ENCODE measurements at regions not wholly inside any gene's neighbourhood (a gene's known extent, or its start where the extent isn't known, plus 50 kb on each side); places are given as distances from the start of the nearest gene placed in this dataset.
"Not testable (repeated sequence)": the region's sequence is repeated elsewhere in the genome, so short reads cannot be mapped to it uniquely, and the experiment has no call there.

DNA sequence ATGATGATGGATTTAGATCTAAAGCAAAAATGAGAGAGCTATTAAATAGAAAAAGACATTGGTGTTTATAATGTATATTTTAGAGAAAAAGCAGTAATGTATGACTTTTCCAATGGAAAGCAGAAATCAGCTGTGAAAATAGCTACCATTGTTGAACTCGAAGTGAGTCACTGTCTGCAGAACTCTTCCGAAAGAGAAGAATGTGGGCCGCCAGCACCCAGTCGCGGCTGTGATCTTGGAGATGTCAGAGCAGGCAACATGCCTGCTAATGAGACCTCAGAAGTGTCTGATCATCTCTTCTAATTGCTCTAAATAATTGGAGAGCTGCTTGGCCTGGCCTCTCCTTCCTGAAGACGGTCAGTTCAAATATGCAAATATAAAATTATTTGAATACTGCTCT is 333.6 kb upstream of the RUNX1 start:
- DNase-seq: no peak

- DNase-seq: no peak
Observed at GRCh38 chr21:35381743-35382310, 332.7 kb upstream of the RUNX1 start.

- DNase-seq: not testable (repeated sequence)
Observed at GRCh38 chr21:35380304-35380703, 331.2 kb upstream of the RUNX1 start.

DNA sequence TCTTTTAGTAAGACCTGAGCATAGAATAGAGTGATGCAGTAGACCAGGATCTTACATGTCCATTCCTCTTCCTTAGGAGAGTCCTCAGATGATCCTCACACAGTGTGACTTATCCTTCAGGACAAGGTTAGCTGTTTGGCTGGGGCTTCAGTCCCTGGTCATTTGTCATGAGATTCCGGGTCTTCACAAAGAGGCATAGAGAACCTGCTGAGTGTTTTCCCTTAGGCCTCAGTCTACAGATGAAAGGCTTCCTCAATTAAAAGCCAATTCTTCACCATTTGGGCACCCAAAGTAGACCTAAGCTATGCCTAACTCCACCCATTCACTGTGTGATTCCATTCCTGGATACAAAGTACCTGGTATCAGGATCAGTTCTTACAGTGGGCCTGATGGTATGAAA is 329.8 kb upstream of the RUNX1 start:
- no peak for DNase-seq

GRCh38 chr21:35377505-35378090 is 328.5 kb upstream of the RUNX1 start:
- DNase-seq: no peak

DNA sequence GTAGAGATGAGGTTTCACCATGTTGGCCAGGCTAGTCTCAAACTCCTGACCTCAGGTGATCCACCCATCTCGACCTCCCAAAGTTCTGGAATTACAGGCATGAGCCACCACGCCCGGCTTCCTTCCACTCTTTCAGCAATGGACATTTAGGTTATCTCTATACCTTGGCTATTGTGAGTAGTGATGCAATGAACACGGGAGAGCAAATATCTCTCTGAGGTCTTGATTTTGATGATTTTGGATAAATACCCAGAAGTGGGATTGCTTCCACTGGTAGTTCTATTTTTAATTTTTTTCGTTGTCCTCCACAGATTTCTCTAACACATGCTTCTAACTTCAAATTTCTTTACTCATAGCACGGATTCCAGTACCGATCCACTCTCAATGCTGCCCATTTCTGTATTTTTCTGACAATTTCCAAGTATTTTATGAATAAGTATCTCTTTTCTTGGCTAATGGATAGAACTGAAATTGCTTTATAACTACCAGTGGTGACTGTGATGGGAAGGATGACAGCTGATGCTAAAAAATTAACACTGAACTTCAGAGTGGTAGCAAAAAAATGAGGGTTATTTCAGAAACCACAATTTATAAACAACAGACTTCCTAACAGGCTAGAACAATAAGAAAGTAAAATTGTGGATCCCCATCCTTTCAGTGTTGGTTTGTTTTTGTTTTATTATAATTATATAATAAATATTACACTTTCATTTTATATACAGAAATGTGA is 327.5 kb upstream of the RUNX1 start:
- DNase-seq: no peak

GRCh38 chr21:35375115-35375514 is 326.0 kb upstream of the RUNX1 start:
- DNase-seq: no peak

DNA sequence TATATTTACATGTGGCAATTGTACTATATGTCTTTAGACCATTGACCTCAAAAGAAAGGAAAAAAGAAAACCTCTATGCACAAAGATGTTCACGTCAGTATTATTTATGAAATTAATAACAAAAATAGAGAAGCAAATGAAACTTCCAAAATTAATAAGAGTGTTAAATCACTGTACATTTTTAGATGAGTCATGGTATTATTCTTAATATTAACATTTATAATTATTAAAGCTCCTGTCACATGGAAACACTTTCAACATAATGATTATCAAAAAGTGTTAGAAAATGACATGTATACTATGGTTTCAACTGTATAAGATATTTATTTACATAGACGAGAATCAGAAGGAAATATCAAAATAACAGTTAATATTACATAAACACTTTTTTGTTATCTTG is 324.9 kb upstream of the RUNX1 start:
- DNase-seq: no peak

GRCh38 chr21:35372201-35372600 is 323.1 kb upstream of the RUNX1 start:
- no peak for DNase-seq

GRCh38 chr21:35370671-35371070 is 321.6 kb upstream of the RUNX1 start:
- no peak for DNase-seq

GRCh38 chr21:35370071-35370470 is 321.0 kb upstream of the RUNX1 start:
- no peak for DNase-seq

- DNase-seq: no peak
Observed at GRCh38 chr21:35368326-35368725, 319.2 kb upstream of the RUNX1 start.

DNA sequence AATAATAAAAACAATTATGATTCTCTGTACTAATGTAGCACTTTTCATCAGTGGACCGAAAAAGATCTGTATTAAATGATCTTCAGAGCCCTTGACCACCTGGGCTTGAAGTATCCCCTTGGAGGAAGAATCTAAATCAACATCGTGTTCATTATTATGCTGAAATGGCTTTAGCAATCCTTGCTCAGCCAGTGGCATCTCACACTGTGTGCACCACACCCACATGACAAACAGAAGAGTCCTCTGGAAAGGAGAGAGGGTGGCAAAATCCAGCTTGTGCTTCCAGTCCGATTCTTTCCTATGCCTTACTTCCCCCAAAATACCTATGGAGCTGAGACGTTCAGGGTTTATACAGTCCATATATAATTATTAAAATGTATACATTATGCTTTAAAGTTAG is 318.5 kb upstream of the RUNX1 start:
- DNase-seq: no peak

DNA sequence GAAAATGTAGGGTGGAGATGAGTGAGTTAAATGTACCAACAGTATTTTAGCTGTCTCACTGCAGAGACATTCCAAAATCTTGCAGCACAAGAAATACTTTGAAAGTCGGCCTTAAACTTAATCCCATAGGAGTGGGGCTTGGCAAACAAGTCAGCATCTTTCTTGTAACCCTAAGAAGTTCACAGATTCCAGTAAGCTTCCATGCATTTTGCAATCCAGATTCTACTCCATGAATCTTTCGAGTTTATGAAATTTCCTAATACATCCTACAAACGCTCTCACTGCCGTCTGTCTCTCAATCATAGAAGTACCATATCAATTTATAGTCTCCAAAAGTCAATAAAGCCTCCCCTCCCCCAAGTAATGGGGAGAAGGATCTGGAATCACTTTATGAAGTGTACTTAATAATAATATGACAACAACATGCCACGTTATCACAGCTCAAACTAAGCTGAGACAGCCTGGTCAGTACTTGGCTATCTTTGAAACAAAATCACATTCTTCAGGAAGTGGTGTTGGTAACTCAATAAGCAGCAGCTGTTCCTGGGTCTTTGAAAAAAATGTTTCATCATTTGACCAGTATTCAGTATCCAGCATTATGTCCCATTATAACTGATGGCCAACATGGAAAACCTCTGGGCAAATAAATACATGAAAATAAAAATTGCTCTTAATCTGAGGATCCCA is 317.4 kb upstream of the RUNX1 start:
- DNase-seq: no peak

- no peak for DNase-seq
Observed at GRCh38 chr21:35363458-35363857, 314.4 kb upstream of the RUNX1 start.

GRCh38 chr21:35361988-35362387 is 312.9 kb upstream of the RUNX1 start:
- no peak for DNase-seq

- no peak for DNase-seq
Observed at GRCh38 chr21:35360870-35361570, 311.9 kb upstream of the RUNX1 start.

GRCh38 chr21:35359076-35359475 is 310.0 kb upstream of the RUNX1 start:
- DNase-seq: no peak

- no peak for DNase-seq
Observed at GRCh38 chr21:35358008-35358407, 308.9 kb upstream of the RUNX1 start.

DNA sequence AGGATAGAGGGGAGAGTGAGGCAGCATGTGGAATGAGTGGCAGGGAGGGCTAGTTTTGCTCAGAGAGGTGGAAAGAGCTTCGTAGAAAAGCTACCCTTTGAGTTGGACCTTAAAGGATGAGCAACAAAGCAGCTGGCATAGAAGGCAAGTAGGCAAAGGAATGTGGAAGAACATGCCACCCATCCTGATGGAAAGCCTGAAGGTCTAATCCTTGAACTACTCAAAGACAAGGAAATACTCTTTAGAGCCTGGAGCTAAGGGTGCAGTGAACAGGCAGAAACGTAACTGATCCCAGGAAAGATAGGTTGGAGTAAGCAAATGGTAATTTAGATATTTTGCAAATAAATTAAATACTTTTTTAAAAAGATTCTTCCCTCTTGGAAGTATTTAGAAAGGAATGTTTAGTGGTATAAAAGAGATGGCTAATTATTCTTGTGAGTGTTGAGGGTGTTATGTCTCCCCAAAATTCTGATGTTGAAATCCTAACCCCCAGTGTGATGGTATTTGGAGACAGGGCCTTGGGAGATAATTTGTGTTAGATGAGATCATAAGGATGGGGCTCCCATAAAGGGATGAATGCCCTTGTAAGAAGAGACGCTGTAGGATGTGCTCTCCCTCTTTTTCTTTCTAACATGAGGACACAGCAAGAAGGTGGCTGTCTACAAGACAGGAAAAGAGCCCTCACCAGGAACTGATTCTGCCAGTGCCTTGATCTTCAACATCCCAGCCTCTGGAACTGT is 308.1 kb upstream of the RUNX1 start:
- no peak for DNase-seq

DNA sequence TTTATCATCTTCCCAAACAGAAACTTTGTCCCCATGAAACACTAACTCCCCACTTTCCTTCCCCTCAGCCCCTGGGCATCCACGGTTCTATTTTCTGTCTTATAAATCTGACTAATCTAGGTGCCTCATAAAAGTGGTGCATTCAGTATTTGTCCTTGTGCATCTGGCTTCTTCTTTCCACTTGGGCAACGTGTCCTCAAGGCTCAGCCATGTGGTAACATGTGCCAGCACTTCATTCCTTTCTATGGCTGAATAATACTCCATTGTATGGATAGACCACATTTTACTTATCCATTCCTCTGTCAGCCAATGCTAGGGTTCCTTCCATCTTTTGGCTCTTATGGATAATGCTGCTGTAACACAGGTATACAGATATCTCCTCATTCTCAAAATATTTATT is 305.0 kb upstream of the RUNX1 start:
- no peak for DNase-seq

GRCh38 chr21:35352793-35353192 is 303.7 kb upstream of the RUNX1 start:
- no peak for DNase-seq

Data from SHP77 treated with DMSO at 0.1 percent for 48 hours (cell line).